T-helper 2 cell treated with Interferon-gamma antibody and Interleukin-4, amounts not matched to agents 100 ng/mL and 5 ng/mL, for 36 hours (primary cell): ENCODE measurements at regions not wholly inside any gene's neighbourhood (a gene's known extent, or its start where the extent isn't known, plus 50 kb on each side); places are given as distances from the start of the nearest gene placed in this dataset.
"Not testable (repeated sequence)": the region's sequence is repeated elsewhere in the genome, so short reads cannot be mapped to it uniquely, and the experiment has no call there.

ENCODE experiments used
- intact Hi-C: fragments of 100-400 bp; cut with micrococcal nuclease; formaldehyde crosslinking; loops from one replicate; pipeline ENCODE4 v1.15.1; 2023

- intact Hi-C loops, result no loop called here
Measured at GRCh38 chr7:118404211-118404610, 179.7 kb downstream of the ANKRD7 start.

GRCh38 chr7:118418433-118418832 is 193.9 kb downstream of the ANKRD7 start:
- intact Hi-C loops, result no loop called here

- intact Hi-C loops, result no loop called here
Measured at GRCh38 chr7:118420888-118421287, 196.4 kb downstream of the ANKRD7 start.

- intact Hi-C loops, result no loop called here
Measured at GRCh38 chr7:118429141-118429540, 204.6 kb downstream of the ANKRD7 start.

GRCh38 chr7:118436663-118437062 is 212.2 kb downstream of the ANKRD7 start:
- intact Hi-C loops, result no loop called here

GRCh38 chr7:118449030-118449429 is 224.5 kb downstream of the ANKRD7 start:
- intact Hi-C loops, result not testable (repeated sequence)

GRCh38 chr7:118449797-118450567 is 225.5 kb downstream of the ANKRD7 start:
- intact Hi-C loops, result no loop called here

GRCh38 chr7:118452128-118452527 is 227.6 kb downstream of the ANKRD7 start:
- intact Hi-C loops, result no loop called here

- intact Hi-C loops, result no loop called here
Measured at GRCh38 chr7:118467381-118467780, 242.9 kb downstream of the ANKRD7 start.

- intact Hi-C loops, result no loop called here
Measured at GRCh38 chr7:118472581-118472980, 248.1 kb downstream of the ANKRD7 start.

- intact Hi-C loops, result no loop called here
Measured at GRCh38 chr7:118473271-118473670, 248.8 kb downstream of the ANKRD7 start.

- intact Hi-C loops, result no loop called here
Measured at GRCh38 chr7:118476036-118476435, 251.5 kb downstream of the ANKRD7 start.

- intact Hi-C loops, result no loop called here
Measured at GRCh38 chr7:118477036-118477435, 252.5 kb downstream of the ANKRD7 start.

GRCh38 chr7:118478236-118478635 is 253.7 kb downstream of the ANKRD7 start:
- intact Hi-C loops, result no loop called here

- intact Hi-C loops, result no loop called here
Measured at GRCh38 chr7:118478931-118479330, 254.4 kb downstream of the ANKRD7 start.

GRCh38 chr7:118492466-118492865 is 268.0 kb downstream of the ANKRD7 start:
- intact Hi-C loops, result no loop called here

- intact Hi-C loops, result no loop called here
Measured at GRCh38 chr7:118496138-118496644, 271.7 kb downstream of the ANKRD7 start.

- intact Hi-C loops, result no loop called here
Measured at GRCh38 chr7:118502235-118502634, 277.7 kb downstream of the ANKRD7 start.

GRCh38 chr7:118511146-118511545 is 286.6 kb downstream of the ANKRD7 start:
- intact Hi-C loops, result no loop called here

GRCh38 chr7:118517275-118517674 is 292.8 kb downstream of the ANKRD7 start:
- intact Hi-C loops, result no loop called here

- intact Hi-C loops, result no loop called here
Measured at GRCh38 chr7:118525020-118525419, 300.5 kb downstream of the ANKRD7 start.

GRCh38 chr7:118531566-118531965 is 307.1 kb downstream of the ANKRD7 start:
- intact Hi-C loops, result no loop called here

- intact Hi-C loops, result no loop called here
Measured at GRCh38 chr7:118559207-118559606, 334.7 kb downstream of the ANKRD7 start.
